ENCODE measurements at regions not wholly inside any gene's neighbourhood (a gene's known extent, or its start where the extent isn't known, plus 50 kb on each side); places are given as distances from the start of the nearest gene placed in this dataset.

DNA sequence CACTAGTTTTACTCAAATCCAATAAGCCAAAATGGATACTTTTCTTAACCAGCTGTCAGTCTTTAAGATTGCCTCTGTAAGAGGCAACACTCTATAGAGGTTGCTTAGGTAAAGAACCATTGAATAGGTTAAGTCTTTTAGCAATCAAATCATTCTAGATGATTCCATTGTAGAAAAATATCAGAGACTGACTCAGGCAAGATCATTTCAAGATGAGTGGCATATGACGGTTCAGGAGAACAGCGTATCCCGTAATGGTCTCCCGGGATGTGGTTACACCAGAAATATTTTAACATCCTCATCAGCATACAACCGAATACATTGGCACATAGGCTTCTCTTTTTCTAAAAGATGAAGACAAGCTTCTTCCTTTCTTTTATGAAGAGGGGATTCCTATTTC, 641.7 kb upstream of the AGA start:
- no peak for DNase-seq
- Histone ChIP-seq H3K4me3 (no peak overlapping the region), H3K9me3 (no peaks in the 10 kb centered on the region), H3K36me3 (no peaks in the 10 kb centered on the region), H3K27me3 (peaks cover 2% of the 10 kb centered on the region; the same call in 1 of the 2 replicates)

DNA sequence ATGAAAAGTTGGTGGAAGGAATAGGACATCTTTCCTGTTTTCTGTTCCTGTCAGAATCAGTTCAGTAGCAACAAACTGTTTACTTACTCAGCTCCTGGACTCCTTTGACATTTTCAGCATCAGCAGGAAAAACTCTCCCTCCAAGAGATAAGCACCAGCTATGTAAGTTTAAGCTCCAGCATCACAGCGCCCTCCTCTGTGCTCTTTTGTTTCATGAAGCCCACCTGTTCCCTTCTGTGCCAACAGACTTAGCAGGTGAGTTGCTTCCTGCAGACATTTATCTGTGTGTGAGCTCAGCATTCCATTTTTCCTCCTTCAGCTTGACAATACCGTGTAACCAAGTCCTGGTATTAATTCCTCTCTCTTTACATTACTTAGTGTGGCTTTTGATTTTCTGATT, 644.1 kb upstream of the AGA start:
- Histone ChIP-seq H3K36me3 (no peaks in the 10 kb centered on the region), H3K4me3 (no peak overlapping the region), H3K9me3 (no peaks in the 10 kb centered on the region), H3K27me3 (peaks cover 2% of the 10 kb centered on the region; the same call in 1 of the 2 replicates)
- no peak for DNase-seq

DNA sequence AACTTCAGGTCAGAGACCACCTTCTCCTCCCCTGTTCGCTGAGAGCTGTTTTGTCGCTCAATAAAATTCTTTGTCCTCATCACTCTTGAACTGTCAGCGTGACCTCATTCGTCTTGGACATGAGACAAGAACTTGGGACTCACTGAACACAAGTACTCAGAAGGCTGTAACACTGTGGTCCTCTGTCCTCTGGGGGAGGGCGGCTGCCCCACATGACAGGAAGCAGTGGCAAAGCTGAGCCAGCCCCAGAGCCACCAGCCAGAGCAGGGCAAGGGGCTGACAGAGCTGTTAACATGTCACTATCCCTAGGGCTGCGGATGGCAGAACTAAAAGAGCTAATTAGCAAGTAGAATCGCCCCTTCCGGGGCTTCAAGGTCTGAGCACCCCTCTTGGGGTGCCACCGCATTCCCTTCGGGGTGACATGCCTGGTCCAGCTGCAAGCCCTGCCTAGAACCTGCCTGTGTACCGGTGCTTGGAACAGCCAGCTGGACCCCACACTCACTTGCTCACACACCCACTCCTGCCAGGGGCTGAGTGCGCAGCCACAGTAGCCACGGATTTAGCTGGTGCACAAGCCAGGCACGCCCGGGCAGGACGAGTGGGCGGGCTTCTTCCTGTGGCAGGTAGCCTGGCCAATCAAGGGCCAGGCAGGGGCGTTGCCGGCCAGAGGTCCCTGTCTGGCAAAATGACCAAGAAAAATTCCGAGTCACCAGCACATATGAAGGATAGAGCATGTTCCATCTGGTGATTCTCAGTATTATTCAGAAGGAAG, 648.6 kb upstream of the AGA start:
- Histone ChIP-seq H3K4me3 (no peak overlapping the region), H3K9me3 (no peaks in the 10 kb centered on the region), H3K36me3 (no peaks in the 10 kb centered on the region), H3K27me3 (0 out of 2 replicates have a peak, but pooled peaks cover 2% of the 10 kb centered on the region)
- DNase-seq: peak; percentile 64

DNA sequence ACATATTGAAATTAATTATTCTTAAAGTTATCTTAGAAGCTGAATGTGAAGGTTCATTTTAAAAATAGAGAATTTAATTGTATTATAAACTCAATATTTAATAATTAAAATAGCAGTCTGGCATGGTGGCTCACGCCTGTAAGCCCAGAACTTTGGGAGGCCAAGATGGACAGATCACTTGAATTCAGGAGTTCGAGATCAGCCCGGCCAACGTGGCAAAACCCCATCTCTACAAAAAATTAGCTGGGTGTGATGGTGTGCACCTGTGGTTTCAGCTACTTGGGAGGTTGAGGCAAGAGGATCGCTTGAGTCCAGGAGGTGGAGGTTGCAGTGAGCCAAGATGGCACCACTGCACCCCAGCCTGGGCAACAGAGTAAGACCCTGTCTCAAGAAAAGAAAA, 659.9 kb upstream of the AGA start:
- Histone ChIP-seq H3K4me3 (no peak overlapping the region), H3K27me3 (no peaks in the 10 kb centered on the region), H3K9me3 (peaks cover 3% of the 10 kb centered on the region; the same call in 1 of the 2 replicates), H3K36me3 (no peaks in the 10 kb centered on the region)
- no peak for DNase-seq

DNA sequence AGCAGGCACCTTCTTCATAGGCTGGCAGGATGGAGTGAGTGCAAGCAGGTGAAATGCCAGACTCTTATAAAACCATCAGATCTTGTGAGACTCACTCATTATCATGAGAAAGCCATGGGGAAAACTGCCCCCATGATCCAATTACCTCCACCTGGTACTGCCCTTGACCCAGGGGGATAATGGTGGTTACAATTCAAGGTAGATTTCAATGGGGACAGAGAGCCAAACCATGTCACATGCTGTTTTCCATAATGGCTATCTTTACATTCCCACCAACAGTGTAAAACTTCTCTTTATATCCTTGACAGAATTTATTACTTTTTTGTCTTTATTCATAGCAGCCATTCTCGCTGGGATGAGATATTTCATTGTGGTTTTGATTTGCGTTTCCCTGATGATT, 663.0 kb upstream of the AGA start:
- DNase-seq: no peak
- H3K27me3 ChIP-seq: no peaks in the 10 kb centered on the region
- H3K36me3 ChIP-seq: no peaks in the 10 kb centered on the region
- peaks cover 3% of the 10 kb centered on the region; the same call in 1 of the 2 replicates for H3K9me3 ChIP-seq
- no peak overlapping the region for H3K4me3 ChIP-seq

DNA sequence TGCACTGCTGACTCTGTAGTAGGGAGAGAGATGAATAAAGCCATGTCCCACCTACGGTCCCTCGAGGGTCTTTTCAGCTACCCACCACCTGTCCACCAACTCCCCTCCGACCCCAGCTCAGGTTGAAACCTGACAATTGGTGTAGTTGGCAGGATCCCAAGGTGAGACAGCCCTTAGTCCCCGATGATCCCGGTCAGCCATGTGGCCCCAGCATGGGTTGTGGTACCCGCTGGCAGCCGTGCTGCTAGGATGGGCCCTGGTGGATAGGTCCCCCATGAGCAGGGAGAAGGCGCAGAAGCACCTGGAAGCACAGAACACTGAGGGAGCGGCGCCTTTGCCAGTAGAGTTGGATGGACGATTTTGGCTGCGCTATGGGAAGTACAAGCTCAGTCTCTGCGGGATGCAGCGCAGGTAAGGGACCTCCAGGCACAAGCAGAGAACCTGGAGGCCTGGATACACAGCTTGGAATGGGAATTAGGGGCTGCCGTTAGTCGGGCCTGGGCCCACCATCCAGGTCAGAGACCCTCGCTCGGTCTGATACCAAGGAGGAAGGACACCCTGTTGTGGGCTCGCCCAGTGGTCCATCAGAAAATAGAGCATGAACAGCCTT, 694.6 kb upstream of the AGA start:
- H3K36me3 ChIP-seq: no peaks in the 10 kb centered on the region
- peak; percentile 5 for DNase-seq
- no peak overlapping the region for H3K4me3 ChIP-seq
- no peaks in the 10 kb centered on the region for H3K9me3 ChIP-seq
- H3K27me3 ChIP-seq: peaks cover 3% of the 10 kb centered on the region; the same call in 1 of the 2 replicates

DNA sequence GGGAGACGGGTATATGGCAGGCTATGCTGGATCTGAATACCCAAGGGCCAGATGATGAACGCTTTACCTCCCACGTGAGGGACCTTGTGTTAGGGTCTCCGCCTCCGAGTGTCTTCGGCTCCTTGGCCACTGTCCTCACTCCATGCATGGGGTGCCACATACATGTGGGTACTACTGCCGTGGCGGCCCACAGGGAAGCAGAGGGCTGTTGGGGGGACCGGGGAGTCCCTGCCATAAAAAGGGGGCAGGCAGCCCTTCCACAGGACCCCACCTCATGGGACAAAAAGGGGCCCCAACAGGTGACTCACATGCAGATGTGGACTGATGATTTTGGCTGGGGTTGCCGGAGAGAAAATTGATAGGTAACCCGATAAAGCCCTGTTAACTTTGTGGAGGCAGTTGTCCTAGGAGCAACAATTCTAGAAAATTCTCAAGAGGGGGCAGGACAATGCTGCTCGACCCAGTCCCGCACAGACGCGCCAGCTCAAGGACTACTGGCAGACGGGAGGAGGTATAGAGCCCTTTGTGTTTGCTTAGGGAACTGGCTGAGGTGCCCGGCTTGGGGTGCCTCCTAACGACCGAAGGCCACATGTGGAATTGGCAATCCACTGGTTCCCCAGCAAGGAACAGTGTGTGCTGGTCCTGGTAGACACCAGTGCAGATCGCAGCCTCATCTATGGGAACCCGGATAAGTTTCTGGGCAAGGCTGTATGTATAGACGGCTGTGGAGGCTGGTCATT, 695.7 kb upstream of the AGA start:
- H3K36me3 ChIP-seq: no peaks in the 10 kb centered on the region
- no peaks in the 10 kb centered on the region for H3K9me3 ChIP-seq
- H3K4me3 ChIP-seq: no peak overlapping the region
- H3K27me3 ChIP-seq: peaks cover 3% of the 10 kb centered on the region; the same call in 1 of the 2 replicates
- DNase-seq: peak; percentile 4

DNA sequence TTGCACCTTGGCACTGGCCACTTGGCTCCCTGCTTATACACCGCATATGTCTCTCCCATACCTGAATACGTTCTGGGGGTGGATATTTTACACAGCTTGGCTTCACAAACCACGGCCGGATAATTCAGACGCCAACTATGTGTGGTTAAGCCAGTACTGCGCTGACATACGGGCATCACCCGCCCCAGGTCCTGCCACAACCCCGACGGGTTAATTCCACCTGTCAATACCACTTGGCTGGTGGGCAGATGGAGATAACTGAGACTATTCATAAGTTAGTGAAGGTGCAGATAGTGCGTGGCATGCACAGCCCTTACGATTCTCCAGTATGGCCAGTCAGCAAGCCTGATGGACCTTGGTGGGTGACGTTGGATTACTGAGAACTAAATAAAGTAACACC, 696.3 kb upstream of the AGA start:
- Histone ChIP-seq H3K36me3 (no peaks in the 10 kb centered on the region), H3K27me3 (peaks cover 3% of the 10 kb centered on the region; the same call in 1 of the 2 replicates), H3K9me3 (no peaks in the 10 kb centered on the region), H3K4me3 (no peak overlapping the region)
- no peak for DNase-seq

DNA sequence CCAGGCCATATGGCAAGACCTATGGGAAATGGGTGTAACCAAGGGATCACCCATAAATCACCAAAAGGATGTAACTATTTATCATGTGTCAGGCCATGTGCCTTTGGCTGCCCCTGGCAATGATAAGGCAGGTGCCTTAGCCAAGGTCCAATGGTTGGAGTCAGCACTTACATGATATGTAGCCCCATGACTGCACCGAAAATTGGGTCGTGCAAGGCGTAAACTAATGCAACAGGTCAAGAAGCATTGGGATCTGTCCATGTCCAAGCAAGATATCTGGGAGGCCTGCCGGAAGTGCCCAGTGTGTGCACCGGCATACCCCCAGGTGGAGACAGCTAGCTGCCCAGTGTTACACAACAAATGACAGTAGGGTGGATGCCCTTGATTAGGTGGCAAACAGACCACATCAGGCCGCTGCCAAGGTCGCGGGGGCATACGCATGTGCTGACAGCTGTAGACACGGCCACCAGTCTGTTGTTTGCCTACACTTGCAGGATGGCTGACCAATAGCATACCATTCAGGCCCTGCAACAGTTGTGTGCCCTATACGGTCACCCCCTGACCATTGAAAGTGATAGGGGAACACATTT, 698.2 kb upstream of the AGA start:
- DNase-seq: no peak
- no peaks in the 10 kb centered on the region for H3K9me3 ChIP-seq

DNA sequence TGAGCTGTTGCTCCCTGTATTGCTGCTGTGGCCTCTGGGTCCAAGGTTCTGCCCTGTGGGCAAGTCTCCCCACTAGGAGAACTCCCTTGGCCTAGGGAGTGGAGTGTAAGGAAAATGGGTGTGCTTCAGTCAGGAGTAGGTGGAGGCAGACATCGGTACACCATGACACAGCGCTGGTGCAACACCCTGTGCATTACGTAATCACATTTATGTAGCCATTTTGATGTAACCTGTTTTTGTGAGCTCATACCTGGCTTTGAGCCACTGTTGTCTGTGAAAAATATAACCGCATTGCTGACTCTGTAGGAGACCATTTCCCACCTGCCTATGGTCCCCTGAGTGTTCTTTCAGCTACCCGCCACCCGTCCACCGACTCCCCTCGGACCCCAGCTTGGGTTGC, 700.5 kb upstream of the AGA start:
- Histone ChIP-seq H3K9me3 (peaks cover 5% of the 10 kb centered on the region), H3K27me3 (no peaks in the 10 kb centered on the region), H3K4me3 (no peak overlapping the region), H3K36me3 (no peaks in the 10 kb centered on the region)
- DNase-seq: peak; percentile 23

More for the DNA sequence above, 698.2 kb upstream of the AGA start:
- no peak overlapping the region for H3K4me3 ChIP-seq
- no peaks in the 10 kb centered on the region for H3K36me3 ChIP-seq
- H3K27me3 ChIP-seq: no peaks in the 10 kb centered on the region

DNA sequence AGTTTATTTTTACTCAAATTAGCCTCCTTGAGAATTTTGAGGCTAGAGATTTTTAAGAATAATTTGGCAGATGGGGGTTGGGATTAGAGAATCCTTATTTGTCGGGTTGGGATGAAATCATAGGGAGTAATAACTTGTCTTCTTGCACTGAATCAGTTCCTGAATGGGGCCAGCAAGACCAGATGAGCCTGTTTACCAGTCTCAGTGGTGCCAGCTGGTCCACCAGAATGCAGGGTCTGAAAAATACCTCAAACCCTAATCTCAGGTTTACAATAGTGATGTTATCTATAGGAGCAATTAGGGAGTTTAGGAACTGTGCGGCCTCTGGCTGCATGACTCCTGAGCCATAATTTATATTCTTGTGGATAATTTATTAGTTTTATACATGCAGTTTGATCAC, 705.9 kb upstream of the AGA start:
- Histone ChIP-seq H3K27me3 (no peaks in the 10 kb centered on the region), H3K36me3 (no peaks in the 10 kb centered on the region), H3K9me3 (peaks cover 8% of the 10 kb centered on the region), H3K4me3 (no peak overlapping the region)
- DNase-seq: no peak

DNA sequence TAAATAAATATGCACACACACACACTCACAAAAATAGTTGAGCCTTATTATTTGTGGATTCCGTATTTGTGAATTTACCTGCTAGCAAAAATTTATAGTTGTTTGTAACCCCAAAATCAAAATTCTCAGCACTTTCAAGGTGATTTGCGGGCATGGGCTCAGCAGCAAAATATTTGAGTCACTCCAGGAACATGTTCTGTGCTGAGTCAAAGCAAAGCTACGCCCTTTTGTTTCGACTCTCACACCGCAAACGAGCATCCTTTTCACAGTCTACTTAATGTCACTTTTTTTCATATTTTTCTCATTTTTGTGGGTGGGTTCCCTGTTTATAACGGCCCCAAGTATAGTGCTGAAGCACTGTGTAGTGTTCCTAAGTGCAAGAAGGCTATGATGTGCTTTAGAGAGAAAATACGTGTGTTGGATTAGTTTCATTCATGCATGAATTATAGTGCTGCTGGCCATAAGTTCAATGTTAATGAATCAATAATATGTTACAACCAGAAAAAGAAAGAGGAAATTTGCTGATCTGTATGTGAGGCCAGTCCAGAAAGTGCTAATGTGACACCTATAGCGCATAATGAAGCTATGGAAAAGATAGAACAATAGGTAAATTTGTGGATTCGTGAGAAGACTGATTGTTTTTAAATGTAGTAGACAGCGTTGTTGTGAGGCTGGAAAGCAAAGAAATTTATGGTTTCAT, 723.2 kb upstream of the AGA start:
- Histone ChIP-seq H3K9me3 (peaks cover 6% of the 10 kb centered on the region; the same call in 1 of the 2 replicates), H3K36me3 (no peaks in the 10 kb centered on the region), H3K4me3 (no peak overlapping the region), H3K27me3 (no peaks in the 10 kb centered on the region)
- no peak for DNase-seq

DNA sequence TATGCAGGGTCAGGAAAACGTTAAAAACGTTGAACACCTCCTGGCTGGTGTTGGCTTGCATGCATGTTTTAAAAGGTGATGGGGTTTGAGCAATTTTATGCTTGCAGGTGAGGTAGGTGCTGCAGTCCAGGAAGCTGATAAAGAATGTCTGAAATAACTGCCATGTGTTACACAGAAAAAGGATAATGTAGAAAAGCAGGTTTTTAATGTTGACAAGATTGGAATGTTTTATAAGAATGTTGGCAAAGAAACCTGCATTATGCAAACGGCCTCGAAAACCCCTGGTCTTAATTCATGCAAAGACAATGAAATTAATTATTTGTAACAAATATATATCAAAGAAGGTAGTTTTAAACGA, 723.7 kb upstream of the AGA start:
- no peaks in the 10 kb centered on the region for H3K27me3 ChIP-seq
- no peaks in the 10 kb centered on the region for H3K36me3 ChIP-seq
- no peak overlapping the region for H3K4me3 ChIP-seq
- peaks cover 3% of the 10 kb centered on the region; the same call in 1 of the 2 replicates for H3K9me3 ChIP-seq
- DNase-seq: no peak

DNA sequence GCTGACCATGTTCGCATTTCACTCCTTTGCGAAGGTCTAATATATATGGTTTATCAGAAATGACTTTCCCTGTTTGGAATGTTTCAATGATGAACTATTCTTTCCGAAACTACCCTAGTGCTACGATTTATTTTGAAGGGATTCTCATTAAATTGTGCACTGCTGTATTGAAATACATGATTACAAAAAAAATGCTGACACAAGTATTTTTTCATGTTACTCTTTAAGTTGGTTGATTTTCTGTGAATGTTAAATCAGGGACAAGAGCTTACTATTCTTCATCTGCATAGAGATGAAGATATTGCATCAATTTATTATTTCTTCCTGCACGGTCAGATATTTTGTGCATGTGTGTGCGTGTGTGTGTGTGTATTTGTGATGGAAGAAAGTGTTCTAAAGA, 731.5 kb upstream of the AGA start:
- no peak for DNase-seq
- H3K27me3 ChIP-seq: no peaks in the 10 kb centered on the region
- H3K4me3 ChIP-seq: no peak overlapping the region
- no peaks in the 10 kb centered on the region for H3K36me3 ChIP-seq
- H3K9me3 ChIP-seq: no peaks in the 10 kb centered on the region

DNA sequence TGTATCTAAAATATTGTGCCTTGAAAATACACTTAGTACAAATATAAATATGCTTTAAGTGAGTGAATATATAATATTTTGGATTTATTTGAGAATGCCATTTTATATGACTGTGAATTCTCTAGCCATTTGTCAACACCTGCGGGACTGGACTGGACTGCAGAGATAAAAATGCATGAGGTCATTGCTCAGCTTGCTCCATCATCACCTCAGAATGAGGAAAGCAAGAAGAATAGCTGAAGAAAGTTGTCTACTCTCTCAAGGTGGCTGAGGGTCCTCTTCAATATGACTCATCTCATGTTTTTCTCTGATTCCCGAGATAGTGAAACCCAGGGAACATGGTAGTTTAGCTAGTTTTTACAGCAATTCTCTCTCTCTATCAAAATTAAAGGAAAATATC, 732.5 kb upstream of the AGA start:
- Histone ChIP-seq H3K4me3 (no peak overlapping the region), H3K9me3 (no peaks in the 10 kb centered on the region), H3K27me3 (no peaks in the 10 kb centered on the region), H3K36me3 (no peaks in the 10 kb centered on the region)
- no peak for DNase-seq

DNA sequence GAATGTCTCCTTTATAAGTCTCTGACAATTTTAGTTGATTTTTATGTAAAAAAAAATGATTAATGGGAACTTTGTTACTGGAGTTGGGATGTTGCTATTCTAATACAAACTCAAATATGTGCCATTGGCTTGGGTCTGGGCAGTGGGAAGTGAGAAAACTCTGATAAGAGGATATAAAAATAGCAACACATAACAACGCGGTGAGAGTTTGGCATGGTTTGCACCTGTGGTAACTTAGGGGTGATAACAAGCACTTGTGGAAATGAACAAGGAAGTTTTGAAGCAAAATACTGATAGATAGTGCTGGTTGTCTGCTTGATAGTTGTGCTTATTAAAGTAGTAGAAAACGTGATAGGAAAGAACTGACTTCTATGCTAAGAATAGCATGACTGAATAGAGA, 743.3 kb upstream of the AGA start:
- H3K27me3 ChIP-seq: no peaks in the 10 kb centered on the region
- no peak overlapping the region for H3K4me3 ChIP-seq
- no peaks in the 10 kb centered on the region for H3K36me3 ChIP-seq
- DNase-seq: no peak
- H3K9me3 ChIP-seq: no peaks in the 10 kb centered on the region

DNA sequence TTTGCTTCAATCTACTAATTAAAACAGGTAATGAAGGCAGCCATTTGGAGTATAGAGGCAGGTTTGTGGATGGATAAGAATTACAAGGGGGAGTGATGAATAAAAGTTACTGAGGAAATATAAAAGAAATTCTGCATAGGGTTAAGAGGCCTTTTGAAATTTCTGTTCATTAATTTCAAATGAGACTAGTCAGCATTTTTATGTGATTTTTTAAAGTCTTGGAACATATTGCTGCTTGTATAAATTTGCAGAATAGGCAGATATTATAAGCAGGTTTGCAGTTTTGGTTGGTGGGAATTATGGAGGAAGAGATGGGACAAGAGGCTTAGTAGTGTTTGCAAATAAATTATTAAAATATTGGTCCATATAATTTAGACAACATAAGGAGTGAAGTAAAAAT, 750.4 kb upstream of the AGA start:
- H3K27me3 ChIP-seq: no peaks in the 10 kb centered on the region
- H3K9me3 ChIP-seq: no peaks in the 10 kb centered on the region
- no peak for DNase-seq
- no peak overlapping the region for H3K4me3 ChIP-seq
- H3K36me3 ChIP-seq: no peaks in the 10 kb centered on the region

Measured in MG63 (cell line).